H1 (cell line): ENCODE measurements at regions not wholly inside any gene's neighbourhood (a gene's known extent, or its start where the extent isn't known, plus 50 kb on each side); places are given as distances from the start of the nearest gene placed in this dataset.

ENCODE experiments used
- CHD1 ChIP-seq: IDR thresholded peaks from 2 replicates; pipeline ENCODE4 v1.6.1; 2012; ENCODE audit warnings: low read depth, low read length, improper control_type of control experiment
- PHF8 ChIP-seq: fragments of 200-600 bp; sonication (generic); conservative IDR thresholded peaks from 2 replicates; pipeline ENCODE4 v1.7.1; 2012; ENCODE audit warnings: low read depth, mild to moderate bottlenecking, inconsistent platforms, low read length, moderate library complexity
- RAD21 ChIP-seq, 2 experiments: IDR thresholded peaks in 1 of 2; conservative IDR thresholded peaks in 1 of 2; 2 replicates each; pipeline ENCODE4 v1.6.1; 2011; ENCODE audit warnings: low read depth in 2 of 2, low read length in 2 of 2, improper control_type of control experiment in 1 of 2, inconsistent platforms in 1 of 2, mild to moderate bottlenecking in 1 of 2, moderate library complexity in 1 of 2
- SAP30 ChIP-seq: fragments of 300-600 bp; sonication (generic); IDR thresholded peaks from 2 replicates; pipeline ENCODE4 v1.7.1; 2012; ENCODE audit warnings: low read length, moderate library complexity, mild to moderate bottlenecking, inconsistent platforms; ENCODE audit not compliant: insufficient read depth, insufficient replicate concordance
- SP2 ChIP-seq: IDR thresholded peaks from 2 replicates; pipeline ENCODE4 v1.6.1; 2012; ENCODE audit warnings: mild to moderate bottlenecking, low read length, inconsistent platforms
- ZNF274 ChIP-seq: IDR thresholded peaks from 2 replicates; pipeline ENCODE4 v1.7.0; 2012; ENCODE audit warnings: low read length, borderline replicate concordance; ENCODE audit errors: extremely low read depth

- no peak for TF ChIP-seq RAD21 (IDR thresholded peaks at IDR 0.05 in 1 of 2, conservative IDR thresholded peaks at IDR 0.05 in 1 of 2; ENCODE audit: low read depth in 2 of 2, low read length in 2 of 2)
- TF ChIP-seq PHF8, result no peak
- no peak for TF ChIP-seq ZNF274
- TF ChIP-seq SP2, result no peak
- TF ChIP-seq SAP30, result no peak
- TF ChIP-seq CHD1, result no peak
These were observed 615.2 kb downstream of the BRD1 start (continued) for GRCh38 chr22:49212466-49212865.
